Superior temporal gyrus (tissue), 1 donor: ENCODE measurements at regions not wholly inside any gene's neighbourhood (a gene's known extent, or its start where the extent isn't known, plus 50 kb on each side); places are given as distances from the start of the nearest gene placed in this dataset.
"Not testable (repeated sequence)": the region's sequence is repeated elsewhere in the genome, so short reads cannot be mapped to it uniquely, and the experiment has no call there.

Experiments used
- DNase-seq: peaks from one replicate; pipeline ENCODE4 v3.0.0-alpha.2; 2016; ENCODE audit errors: extremely low spot score

DNA sequence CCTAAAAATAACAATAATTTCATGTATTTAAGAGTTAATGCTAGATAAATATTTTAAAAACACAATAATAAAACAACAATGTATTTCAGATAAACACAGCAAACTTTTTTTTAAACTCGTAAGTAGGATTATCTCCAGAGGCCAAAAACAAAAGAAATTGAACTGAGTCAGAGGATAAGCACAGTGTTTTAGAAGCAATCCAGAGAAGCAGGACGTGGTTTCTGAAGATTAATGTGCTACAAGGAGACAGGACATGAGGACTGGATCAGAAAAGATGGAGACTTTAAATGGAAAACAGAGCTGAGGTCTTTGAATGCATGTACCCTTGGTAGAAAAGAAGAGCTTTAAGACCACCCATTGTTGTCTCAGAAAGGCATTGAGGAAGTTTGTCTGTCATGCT, 491.2 kb upstream of the TLE4 start:
- DNase-seq, result no peak

DNA sequence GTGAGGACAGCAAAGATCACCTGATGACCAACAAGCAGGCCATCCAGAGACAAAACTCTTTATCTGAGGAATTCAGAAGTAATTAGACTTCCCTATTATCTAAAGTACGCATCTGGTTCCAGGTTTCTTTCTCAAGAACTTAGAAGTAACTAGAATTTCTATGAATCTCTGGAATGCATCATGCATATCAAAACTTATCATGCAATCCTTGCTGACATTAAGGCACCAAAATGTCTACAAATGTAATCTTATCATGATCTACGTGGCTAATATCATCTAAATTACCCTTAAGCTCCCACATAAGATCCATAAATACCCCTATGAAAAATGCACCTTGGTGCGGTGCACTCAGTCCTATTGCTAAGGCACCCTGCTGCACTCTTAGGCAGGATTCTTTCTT, 488.1 kb upstream of the TLE4 start:
- no peak for DNase-seq

GRCh38 chr9:79087133-79087532, 484.6 kb upstream of the TLE4 start:
- no peak for DNase-seq

DNA sequence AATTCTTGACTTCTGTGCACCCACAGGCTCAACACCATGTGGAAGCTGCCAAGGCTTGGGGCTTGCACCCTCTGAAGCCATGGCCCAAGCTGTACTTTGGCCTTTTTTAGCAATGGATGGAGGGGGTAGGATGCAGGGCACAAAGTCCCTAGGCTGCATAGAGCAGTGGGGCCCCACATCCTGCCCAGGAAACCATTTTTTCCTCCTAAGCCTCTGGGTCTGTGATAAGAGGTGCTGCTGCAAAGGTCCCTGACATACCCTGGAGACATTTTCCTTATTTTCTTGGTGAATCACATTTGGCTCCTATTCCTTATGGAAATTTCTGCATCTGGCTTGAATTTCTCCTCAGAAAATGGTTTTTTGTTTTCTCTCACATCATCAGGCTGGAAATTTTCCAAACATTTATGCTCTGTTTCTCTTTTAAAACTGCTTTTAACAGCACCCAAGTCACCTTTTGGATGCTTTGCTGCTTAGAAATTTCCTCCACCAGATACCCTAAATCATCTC, 482.7 kb upstream of the TLE4 start:
- no peak for DNase-seq

DNA sequence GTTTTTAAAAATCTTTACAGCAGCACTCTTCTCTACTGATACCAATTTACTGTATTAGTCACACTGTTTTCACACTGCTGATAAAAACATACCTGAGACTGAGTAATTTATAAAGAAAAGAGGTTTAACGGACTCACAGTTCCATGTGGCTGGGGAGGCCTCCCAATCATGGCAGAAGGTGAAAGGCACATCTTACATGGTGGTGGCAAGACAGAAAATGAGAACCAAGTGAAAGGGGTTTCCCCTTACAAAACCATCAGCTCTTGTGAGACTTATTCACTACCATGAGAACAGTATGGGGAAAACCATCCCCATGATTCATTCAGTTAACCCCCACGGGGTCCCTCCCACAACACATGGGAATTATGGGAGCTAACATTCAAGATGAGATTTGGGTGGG, 481.9 kb upstream of the TLE4 start:
- not testable (repeated sequence) for DNase-seq

DNA sequence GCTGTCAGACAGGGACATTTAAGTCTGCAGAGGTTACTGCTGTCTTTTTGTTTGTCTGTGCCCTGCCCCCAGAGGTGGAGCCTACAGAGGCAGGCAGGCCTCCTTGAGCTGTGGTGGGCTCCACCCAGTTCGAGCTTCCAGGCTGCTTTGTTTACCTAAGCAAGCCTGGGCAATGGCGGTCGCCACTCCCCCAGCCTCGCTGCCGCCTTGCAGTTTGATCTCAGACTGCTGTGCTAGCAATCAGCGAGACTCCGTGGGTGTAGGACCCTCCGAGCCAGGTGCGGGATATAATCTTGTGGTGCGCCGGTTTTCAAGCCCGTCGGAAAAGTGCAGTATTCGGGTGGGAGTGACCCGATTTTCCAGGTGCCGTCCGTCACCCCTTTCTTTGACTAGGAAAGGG, 468.5 kb upstream of the TLE4 start:
- DNase-seq, result not testable (repeated sequence)

GRCh38 chr9:79104216-79104615, 467.5 kb upstream of the TLE4 start:
- DNase-seq, result no peak

GRCh38 chr9:79104951-79105350, 466.8 kb upstream of the TLE4 start:
- no peak for DNase-seq

GRCh38 chr9:79107911-79108676, 463.7 kb upstream of the TLE4 start:
- DNase-seq, result no peak

GRCh38 chr9:79111653-79112052, 460.1 kb upstream of the TLE4 start:
- no peak for DNase-seq

DNA sequence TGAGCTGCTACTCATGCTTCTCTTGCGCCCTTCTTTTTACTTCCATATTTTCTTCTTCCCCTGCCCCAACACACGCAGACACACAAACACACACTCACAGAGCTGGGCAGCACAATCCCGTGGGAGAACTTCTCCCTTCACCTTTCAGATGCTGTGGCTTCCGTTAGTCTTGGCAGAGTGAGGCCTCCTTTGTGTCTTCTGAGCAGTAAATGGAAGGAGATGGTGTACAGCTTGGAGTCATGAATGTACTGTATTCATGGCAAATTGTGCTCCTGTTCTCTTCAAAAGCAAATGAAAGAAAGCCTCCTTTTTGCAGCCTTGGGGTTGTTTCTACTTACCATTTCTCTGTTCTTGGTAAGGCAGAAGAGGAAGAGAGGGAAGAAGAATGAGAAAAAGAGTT, 456.6 kb upstream of the TLE4 start:
- DNase-seq, result no peak

GRCh38 chr9:79116041-79116440, 455.7 kb upstream of the TLE4 start:
- DNase-seq, result no peak

DNA sequence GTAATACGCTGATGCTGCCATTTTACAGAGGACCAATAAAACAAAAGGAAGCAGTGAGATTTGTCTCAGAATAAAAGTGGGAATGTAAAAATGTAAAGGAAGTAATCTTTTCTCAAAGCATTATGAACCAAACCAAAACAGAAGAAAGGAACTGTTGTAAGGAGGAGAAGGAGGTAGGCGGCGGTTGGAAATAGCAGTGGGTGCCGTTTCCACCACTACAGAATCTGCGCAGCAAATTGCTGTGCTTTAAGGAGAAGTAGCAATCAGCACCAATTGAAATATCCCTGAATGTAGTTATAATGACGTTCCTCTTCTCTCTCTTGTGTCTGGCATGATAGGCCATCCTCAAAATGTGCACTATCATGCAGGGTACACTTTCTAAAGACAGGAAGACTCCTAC, 455.1 kb upstream of the TLE4 start:
- DNase-seq, result no peak

GRCh38 chr9:79120533-79120932, 451.2 kb upstream of the TLE4 start:
- DNase-seq, result no peak

DNA sequence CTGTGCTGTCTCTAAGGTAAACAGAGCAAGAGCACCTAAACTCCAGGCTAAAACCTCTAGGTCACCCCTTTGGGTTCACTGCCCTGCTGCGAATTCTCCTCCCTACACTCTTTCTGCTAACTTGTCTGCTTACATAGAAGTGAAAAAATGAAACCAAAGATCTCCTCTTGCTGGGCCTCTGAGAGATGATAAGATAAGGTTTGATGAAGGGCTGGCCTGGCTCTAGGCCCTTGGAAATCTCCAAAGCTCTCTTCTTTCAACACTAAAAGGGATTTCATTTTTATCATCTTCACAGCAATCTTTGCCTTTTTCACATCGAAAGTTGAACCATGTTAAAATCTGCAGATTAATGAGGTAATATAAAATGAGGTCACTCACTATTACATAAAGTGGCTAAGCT, 450.8 kb upstream of the TLE4 start:
- no peak for DNase-seq

- no peak for DNase-seq
Measured at GRCh38 chr9:79123415-79123814, 448.4 kb upstream of the TLE4 start.

DNA sequence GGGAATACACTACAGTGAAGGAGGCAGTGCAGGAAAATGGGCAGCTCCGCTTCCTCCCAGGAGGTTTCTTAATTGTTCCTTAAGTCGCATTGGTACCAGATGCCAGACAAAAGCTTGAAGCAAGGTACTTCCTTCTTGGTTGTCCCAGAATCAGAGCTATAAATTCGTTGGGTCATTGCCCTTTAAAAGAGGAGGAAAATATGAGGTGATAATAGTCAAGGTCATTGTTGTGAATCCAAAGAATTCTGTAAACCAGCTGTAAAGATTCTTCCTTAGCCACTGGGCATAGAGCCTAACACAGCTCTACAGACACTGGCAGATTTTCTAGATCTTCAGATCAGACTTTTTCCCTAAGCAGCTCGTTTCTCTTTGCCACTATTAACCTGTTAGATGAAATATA, 444.1 kb upstream of the TLE4 start:
- DNase-seq, result no peak

GRCh38 chr9:79129865-79130480, 441.8 kb upstream of the TLE4 start:
- DNase-seq, result peak; percentile 86

DNA sequence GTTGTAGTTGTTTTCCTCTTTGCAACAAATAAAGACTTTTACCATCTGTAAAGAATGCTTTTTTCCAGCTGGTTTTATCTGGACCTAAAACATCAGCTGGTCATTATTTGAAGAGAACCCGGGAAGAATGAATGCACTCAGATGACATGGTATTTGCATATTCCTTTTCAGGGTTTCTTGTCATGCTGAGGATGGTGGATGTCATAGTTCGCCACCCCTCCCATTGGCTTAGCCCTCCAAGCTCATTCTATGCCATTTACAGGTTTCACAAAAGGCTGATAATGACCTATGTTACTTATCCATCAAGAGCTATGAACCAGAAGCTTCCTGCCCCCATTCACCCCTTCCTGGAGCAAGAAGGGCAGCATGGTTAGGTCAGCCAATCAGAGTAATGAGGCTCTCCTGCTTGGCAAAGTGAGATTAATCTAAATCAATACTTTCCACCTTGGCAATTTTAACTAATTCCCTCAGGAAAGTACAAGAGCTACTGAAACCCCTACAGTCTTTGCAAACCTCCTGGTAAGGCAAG, 440.5 kb upstream of the TLE4 start:
- DNase-seq, result no peak

GRCh38 chr9:79131824-79132377, 439.9 kb upstream of the TLE4 start:
- no peak for DNase-seq

GRCh38 chr9:79134654-79135053, 437.1 kb upstream of the TLE4 start:
- no peak for DNase-seq

DNA sequence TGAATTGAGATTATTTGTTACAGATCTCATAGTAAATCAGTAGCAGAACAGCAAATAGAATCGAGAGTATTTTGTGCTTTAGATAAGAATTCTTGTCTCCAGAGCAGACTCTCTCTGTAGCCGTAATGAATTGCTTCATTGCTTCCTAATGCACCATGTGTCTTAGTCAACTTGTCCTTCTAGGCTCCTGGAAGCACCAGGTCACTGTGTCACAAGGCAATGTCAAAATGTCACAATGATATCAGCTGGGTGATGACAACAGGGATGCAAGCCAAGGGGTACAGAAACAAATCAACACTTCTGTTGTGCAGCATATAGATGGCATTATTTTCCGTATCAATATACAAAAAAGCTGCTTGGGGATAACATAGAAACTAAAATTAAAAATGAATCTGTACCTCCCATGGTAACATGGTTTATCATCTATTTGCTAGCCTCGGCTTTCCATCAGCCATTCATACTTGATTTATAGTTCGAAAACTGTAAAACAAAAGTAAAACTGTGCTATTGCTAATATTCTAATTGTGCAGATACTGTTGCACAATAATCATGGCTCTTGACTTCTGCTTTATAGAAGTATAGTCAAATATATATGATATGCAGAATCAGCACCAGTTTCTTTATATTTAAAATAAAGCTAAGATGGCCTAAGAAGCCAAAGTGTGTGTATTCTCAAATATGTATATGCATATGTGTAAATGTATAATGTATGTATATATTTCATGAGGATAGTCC, 435.9 kb upstream of the TLE4 start:
- DNase-seq, result no peak
